ENCODE measurements at regions not wholly inside any gene's neighbourhood (a gene's known extent, or its start where the extent isn't known, plus 50 kb on each side); places are given as distances from the start of the nearest gene placed in this dataset.

DNA sequence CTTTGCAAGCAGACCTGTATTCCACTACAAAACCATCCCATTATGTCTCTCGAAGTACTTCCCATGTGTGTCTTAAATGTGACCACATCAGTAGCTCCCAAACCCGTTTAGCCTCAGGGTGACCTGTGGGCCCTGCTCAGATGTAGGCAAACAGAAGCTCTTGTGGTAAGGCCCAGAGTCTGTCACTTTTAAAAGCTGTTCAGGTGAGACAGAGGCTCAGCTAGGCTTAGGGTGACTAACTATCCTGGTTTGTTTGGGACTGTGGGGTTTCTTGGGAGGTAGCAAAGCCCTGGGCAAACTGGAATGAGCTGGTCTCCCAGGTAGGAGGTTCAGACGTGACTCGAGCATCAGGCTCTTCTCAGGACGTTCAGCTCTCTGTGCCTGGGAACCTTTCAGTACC, 64.5 kb upstream of the VASH1 start:
- TF ChIP-seq, protein P1, sequence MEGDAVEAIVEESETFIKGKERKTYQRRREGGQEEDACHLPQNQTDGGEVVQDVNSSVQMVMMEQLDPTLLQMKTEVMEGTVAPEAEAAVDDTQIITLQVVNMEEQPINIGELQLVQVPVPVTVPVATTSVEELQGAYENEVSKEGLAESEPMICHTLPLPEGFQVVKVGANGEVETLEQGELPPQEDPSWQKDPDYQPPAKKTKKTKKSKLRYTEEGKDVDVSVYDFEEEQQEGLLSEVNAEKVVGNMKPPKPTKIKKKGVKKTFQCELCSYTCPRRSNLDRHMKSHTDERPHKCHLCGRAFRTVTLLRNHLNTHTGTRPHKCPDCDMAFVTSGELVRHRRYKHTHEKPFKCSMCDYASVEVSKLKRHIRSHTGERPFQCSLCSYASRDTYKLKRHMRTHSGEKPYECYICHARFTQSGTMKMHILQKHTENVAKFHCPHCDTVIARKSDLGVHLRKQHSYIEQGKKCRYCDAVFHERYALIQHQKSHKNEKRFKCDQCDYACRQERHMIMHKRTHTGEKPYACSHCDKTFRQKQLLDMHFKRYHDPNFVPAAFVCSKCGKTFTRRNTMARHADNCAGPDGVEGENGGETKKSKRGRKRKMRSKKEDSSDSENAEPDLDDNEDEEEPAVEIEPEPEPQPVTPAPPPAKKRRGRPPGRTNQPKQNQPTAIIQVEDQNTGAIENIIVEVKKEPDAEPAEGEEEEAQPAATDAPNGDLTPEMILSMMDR (conservative IDR thresholded peaks at IDR 0.05; ENCODE audit: low read depth, low read length): no peak
- TF ChIP-seq EZH2 (IDR thresholded peaks at IDR 0.05; ENCODE audit: borderline replicate concordance, low read depth, low read length, poor library complexity, severe bottlenecking): no peak
